ENCODE measurements at regions not wholly inside any gene's neighbourhood (a gene's known extent, or its start where the extent isn't known, plus 50 kb on each side); places are given as distances from the start of the nearest gene placed in this dataset.

GRCh38 chr13:48853728-48854102 is 122.0 kb upstream of the FNDC3A start:
- TF ChIP-seq, protein P1, sequence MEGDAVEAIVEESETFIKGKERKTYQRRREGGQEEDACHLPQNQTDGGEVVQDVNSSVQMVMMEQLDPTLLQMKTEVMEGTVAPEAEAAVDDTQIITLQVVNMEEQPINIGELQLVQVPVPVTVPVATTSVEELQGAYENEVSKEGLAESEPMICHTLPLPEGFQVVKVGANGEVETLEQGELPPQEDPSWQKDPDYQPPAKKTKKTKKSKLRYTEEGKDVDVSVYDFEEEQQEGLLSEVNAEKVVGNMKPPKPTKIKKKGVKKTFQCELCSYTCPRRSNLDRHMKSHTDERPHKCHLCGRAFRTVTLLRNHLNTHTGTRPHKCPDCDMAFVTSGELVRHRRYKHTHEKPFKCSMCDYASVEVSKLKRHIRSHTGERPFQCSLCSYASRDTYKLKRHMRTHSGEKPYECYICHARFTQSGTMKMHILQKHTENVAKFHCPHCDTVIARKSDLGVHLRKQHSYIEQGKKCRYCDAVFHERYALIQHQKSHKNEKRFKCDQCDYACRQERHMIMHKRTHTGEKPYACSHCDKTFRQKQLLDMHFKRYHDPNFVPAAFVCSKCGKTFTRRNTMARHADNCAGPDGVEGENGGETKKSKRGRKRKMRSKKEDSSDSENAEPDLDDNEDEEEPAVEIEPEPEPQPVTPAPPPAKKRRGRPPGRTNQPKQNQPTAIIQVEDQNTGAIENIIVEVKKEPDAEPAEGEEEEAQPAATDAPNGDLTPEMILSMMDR (IDR thresholded peaks at IDR 0.05): no peak
- H3K4me3 ChIP-seq: no peak overlapping the region
- DNase-seq (ENCODE audit: low spot score): no peak
- no peak overlapping the region for H3K27ac ChIP-seq

- no peak overlapping the region for H3K4me3 ChIP-seq
- H3K27ac ChIP-seq: no peak overlapping the region
- DNase-seq (ENCODE audit: low spot score): no peak
- TF ChIP-seq, protein P1 (IDR thresholded peaks at IDR 0.05): no peak
Measured at GRCh38 chr13:48857576-48857975, 118.1 kb upstream of the FNDC3A start.

- DNase-seq (ENCODE audit: low spot score): no peak
Measured at GRCh38 chr13:48858122-48858902, 117.4 kb upstream of the FNDC3A start.

DNA sequence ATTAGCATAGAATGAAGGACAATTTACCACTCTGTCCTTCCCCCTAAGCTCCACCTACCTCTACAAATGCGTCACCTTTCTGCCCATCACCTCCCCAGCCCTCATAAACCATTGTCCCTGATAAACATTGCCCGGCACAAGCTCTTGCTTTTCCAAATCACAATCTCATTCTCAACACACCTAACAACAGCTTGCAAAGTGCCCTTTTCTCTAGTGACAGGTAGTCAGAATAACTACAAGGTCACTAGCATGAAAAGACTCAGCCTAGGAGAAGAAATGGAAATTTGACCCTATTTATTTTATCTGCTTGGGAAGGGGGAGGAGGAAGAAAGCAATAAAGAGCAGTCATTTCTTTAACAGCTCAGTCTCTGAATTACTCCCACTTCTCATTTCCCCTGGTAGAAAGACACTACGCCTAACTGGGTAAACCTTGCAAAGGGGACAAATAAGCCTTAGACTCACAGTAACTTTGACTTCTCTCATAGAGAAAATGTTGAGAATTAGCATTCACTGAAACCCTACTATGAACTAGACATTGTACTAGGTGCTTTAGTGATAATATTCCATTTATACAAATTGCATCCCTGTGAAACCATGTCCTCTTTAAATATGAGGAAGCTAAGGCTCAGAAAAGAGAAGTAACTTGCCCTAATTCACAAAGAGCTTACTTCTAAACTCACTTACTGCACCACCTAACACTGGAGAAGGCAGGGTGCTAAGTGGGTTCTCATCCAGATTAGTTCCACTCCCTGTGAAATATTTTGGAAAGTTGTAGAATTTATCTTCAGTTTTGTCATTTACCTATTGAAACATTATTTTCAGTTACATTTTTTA is 116.2 kb upstream of the FNDC3A start:
- Histone ChIP-seq H3K27ac (no peak overlapping the region), H3K4me3 (no peak overlapping the region)
- no peak for DNase-seq (ENCODE audit: low spot score)
- TF ChIP-seq, protein P1 (IDR thresholded peaks at IDR 0.05): no peak

More at GRCh38 chr13:48858122-48858902, 117.4 kb upstream of the FNDC3A start:
- no peak overlapping the region for H3K4me3 ChIP-seq
- TF ChIP-seq, protein P1 (IDR thresholded peaks at IDR 0.05): no peak
- H3K27ac ChIP-seq: no peak overlapping the region

DNA sequence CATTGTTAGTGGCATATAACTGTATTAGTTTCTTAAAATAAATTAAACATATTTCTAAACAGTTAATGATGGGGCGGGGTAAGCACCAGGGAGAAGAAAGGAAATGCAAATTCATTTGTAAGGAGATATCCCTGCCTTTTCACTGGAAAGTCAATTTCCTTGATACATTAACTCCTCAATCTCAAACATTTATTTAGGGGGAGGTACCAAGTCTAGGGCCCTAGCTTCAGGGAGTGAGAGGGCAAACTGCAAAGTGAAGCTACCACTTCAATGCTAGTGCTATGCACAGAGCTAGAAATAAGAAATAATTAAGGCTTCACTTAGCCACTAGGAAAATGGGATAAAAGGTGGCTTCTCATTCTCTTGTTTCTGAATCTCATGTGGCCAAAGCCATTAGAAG is 115.3 kb upstream of the FNDC3A start:
- H3K27ac ChIP-seq: no peak overlapping the region
- DNase-seq (ENCODE audit: low spot score): no peak
- TF ChIP-seq, protein P1 (IDR thresholded peaks at IDR 0.05): no peak
- no peak overlapping the region for H3K4me3 ChIP-seq

DNA sequence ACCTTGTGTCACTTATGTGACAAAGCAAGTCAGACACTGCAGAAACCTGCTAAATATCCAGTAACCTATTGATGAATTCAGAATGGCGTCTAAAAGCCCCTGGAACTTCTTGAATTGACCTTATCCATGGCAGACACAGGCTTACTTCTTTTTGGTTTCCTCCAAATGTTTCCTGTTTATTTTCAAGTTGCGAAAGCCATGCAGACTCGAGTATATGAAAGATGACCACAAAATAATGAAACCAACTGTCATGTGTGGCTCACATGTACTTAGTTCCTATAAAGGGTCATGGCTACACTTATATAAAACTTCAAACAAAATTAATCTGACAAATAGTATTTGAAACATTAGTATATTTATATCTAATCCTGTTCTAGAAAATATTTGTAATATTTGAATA is 113.1 kb upstream of the FNDC3A start:
- Histone ChIP-seq H3K27ac (peak overlapping the region in 1 of 2 donors; percentile 22), H3K4me3 (no peak overlapping the region)
- DNase-seq (ENCODE audit: low spot score): no peak
- TF ChIP-seq, protein P1 (IDR thresholded peaks at IDR 0.05): no peak
